ENCODE measurements at regions not wholly inside any gene's neighbourhood (a gene's known extent, or its start where the extent isn't known, plus 50 kb on each side); places are given as distances from the start of the nearest gene placed in this dataset.

GRCh38 chr7:51970961-51971665 lies 654.5 kb upstream of the COBL start:
- WGBS, result 76% methylated on average over 4 of the region's 4 CpGs
- H3K27ac ChIP-seq (ENCODE audit: low read depth in 1 of 2, low read length in 1 of 2), result no peak overlapping the region
- DNase-seq (ENCODE audit: low read depth in 6 of 9, low spot score in 9 of 9), result no peak

GRCh38 chr7:51968461-51968860 lies 651.9 kb upstream of the COBL start:
- Histone ChIP-seq H3K9me3 (ENCODE audit: control insufficient read depth in 2 of 2, insufficient read depth in 1 of 2, low read length in 1 of 2) (no peaks in the 10 kb centered on the region), H3K4me1 (ENCODE audit: control insufficient read depth in 2 of 2, insufficient read depth in 2 of 2, low read length in 2 of 2) (no peaks in the 10 kb centered on the region), H3K36me3 (ENCODE audit: control insufficient read depth in 2 of 2, insufficient read depth in 2 of 2, low read length in 1 of 2) (no peaks in the 10 kb centered on the region), H3K27ac (ENCODE audit: low read depth in 1 of 2, low read length in 1 of 2) (no peak overlapping the region), H3K27me3 (ENCODE audit: control insufficient read depth in 2 of 2, insufficient read depth in 1 of 2, low read length in 1 of 2) (no peaks in the 10 kb centered on the region), H3K4me3 (ENCODE audit: low read length in 2 of 2) (no peak overlapping the region)
- DNase-seq (ENCODE audit: low read depth in 6 of 9, low spot score in 9 of 9), result no peak
- WGBS, result 73% methylated on average over 2 of the region's 2 CpGs

More at GRCh38 chr7:51970961-51971665, 654.5 kb upstream of the COBL start:
- H3K4me1 ChIP-seq (ENCODE audit: control insufficient read depth in 2 of 2, insufficient read depth in 2 of 2, low read length in 2 of 2), result no peaks in the 10 kb centered on the region
- H3K9me3 ChIP-seq (ENCODE audit: control insufficient read depth in 2 of 2, insufficient read depth in 1 of 2, low read length in 1 of 2), result no peaks in the 10 kb centered on the region
- no peaks in the 10 kb centered on the region for H3K27me3 ChIP-seq (ENCODE audit: control insufficient read depth in 2 of 2, insufficient read depth in 1 of 2, low read length in 1 of 2)
- H3K4me3 ChIP-seq (ENCODE audit: low read length in 2 of 2), result no peak overlapping the region
- no peaks in the 10 kb centered on the region for H3K36me3 ChIP-seq (ENCODE audit: control insufficient read depth in 2 of 2, insufficient read depth in 2 of 2, low read length in 1 of 2)

GRCh38 chr7:51965454-51965853 lies 648.8 kb upstream of the COBL start:
- Histone ChIP-seq H3K4me1 (ENCODE audit: control insufficient read depth in 2 of 2, insufficient read depth in 2 of 2, low read length in 2 of 2) (no peaks in the 10 kb centered on the region), H3K9me3 (ENCODE audit: control insufficient read depth in 2 of 2, insufficient read depth in 1 of 2, low read length in 1 of 2) (no peaks in the 10 kb centered on the region), H3K36me3 (ENCODE audit: control insufficient read depth in 2 of 2, insufficient read depth in 2 of 2, low read length in 1 of 2) (no peaks in the 10 kb centered on the region), H3K4me3 (ENCODE audit: low read length in 2 of 2) (no peak overlapping the region), H3K27ac (ENCODE audit: low read depth in 1 of 2, low read length in 1 of 2) (no peak overlapping the region), H3K27me3 (ENCODE audit: control insufficient read depth in 2 of 2, insufficient read depth in 1 of 2, low read length in 1 of 2) (no peaks in the 10 kb centered on the region)
- no peak for DNase-seq (ENCODE audit: low read depth in 6 of 9, low spot score in 9 of 9)
- 27% methylated on average over 5 of the region's 5 CpGs for WGBS

GRCh38 chr7:51961804-51962203 lies 645.2 kb upstream of the COBL start:
- DNase-seq (ENCODE audit: low read depth in 6 of 9, low spot score in 9 of 9), result no peak
- Histone ChIP-seq H3K36me3 (ENCODE audit: control insufficient read depth in 2 of 2, insufficient read depth in 2 of 2, low read length in 1 of 2) (no peaks in the 10 kb centered on the region), H3K9me3 (ENCODE audit: control insufficient read depth in 2 of 2, insufficient read depth in 1 of 2, low read length in 1 of 2) (peaks cover 0 to 3% of the 10 kb centered on the region in 2 donors), H3K27me3 (ENCODE audit: control insufficient read depth in 2 of 2, insufficient read depth in 1 of 2, low read length in 1 of 2) (no peaks in the 10 kb centered on the region), H3K4me3 (ENCODE audit: low read length in 2 of 2) (no peak overlapping the region), H3K27ac (ENCODE audit: low read depth in 1 of 2, low read length in 1 of 2) (no peak overlapping the region), H3K4me1 (ENCODE audit: control insufficient read depth in 2 of 2, insufficient read depth in 2 of 2, low read length in 2 of 2) (no peaks in the 10 kb centered on the region)
- WGBS, result 98% methylated on average over 2 of the region's 2 CpGs

GRCh38 chr7:51950813-51951212 lies 634.2 kb upstream of the COBL start:
- H3K36me3 ChIP-seq (ENCODE audit: control insufficient read depth in 2 of 2, insufficient read depth in 2 of 2, low read length in 1 of 2), result no peaks in the 10 kb centered on the region
- no peak overlapping the region for H3K4me3 ChIP-seq (ENCODE audit: low read length in 2 of 2)
- H3K27me3 ChIP-seq (ENCODE audit: control insufficient read depth in 2 of 2, insufficient read depth in 1 of 2, low read length in 1 of 2), result no peaks in the 10 kb centered on the region
- H3K4me1 ChIP-seq (ENCODE audit: control insufficient read depth in 2 of 2, insufficient read depth in 2 of 2, low read length in 2 of 2), result no peaks in the 10 kb centered on the region
- no peak overlapping the region for H3K27ac ChIP-seq (ENCODE audit: low read depth in 1 of 2, low read length in 1 of 2)
- DNase-seq (ENCODE audit: low read depth in 6 of 9, low spot score in 9 of 9), result no peak
- WGBS, result 65% methylated on average over 3 of the region's 3 CpGs
- H3K9me3 ChIP-seq (ENCODE audit: control insufficient read depth in 2 of 2, insufficient read depth in 1 of 2, low read length in 1 of 2), result no peaks in the 10 kb centered on the region

- Histone ChIP-seq H3K4me1 (ENCODE audit: control insufficient read depth in 2 of 2, insufficient read depth in 2 of 2, low read length in 2 of 2) (no peaks in the 10 kb centered on the region), H3K4me3 (ENCODE audit: low read length in 2 of 2) (no peak overlapping the region), H3K36me3 (ENCODE audit: control insufficient read depth in 2 of 2, insufficient read depth in 2 of 2, low read length in 1 of 2) (no peaks in the 10 kb centered on the region), H3K9me3 (ENCODE audit: control insufficient read depth in 2 of 2, insufficient read depth in 1 of 2, low read length in 1 of 2) (no peaks in the 10 kb centered on the region), H3K27ac (ENCODE audit: low read depth in 1 of 2, low read length in 1 of 2) (no peak overlapping the region), H3K27me3 (ENCODE audit: control insufficient read depth in 2 of 2, insufficient read depth in 1 of 2, low read length in 1 of 2) (no peaks in the 10 kb centered on the region)
- DNase-seq (ENCODE audit: low read depth in 6 of 9, low spot score in 9 of 9), result no peak
- WGBS, result 46% methylated on average over 9 of the region's 9 CpGs
Measured at GRCh38 chr7:51949726-51950644, 633.4 kb upstream of the COBL start.

GRCh38 chr7:51930834-51931233 lies 614.2 kb upstream of the COBL start:
- Histone ChIP-seq H3K27me3 (ENCODE audit: control insufficient read depth in 2 of 2, insufficient read depth in 1 of 2, low read length in 1 of 2) (no peaks in the 10 kb centered on the region), H3K36me3 (ENCODE audit: control insufficient read depth in 2 of 2, insufficient read depth in 2 of 2, low read length in 1 of 2) (no peaks in the 10 kb centered on the region), H3K9me3 (ENCODE audit: control insufficient read depth in 2 of 2, insufficient read depth in 1 of 2, low read length in 1 of 2) (no peaks in the 10 kb centered on the region), H3K4me3 (ENCODE audit: low read length in 2 of 2) (no peak overlapping the region), H3K4me1 (ENCODE audit: control insufficient read depth in 2 of 2, insufficient read depth in 2 of 2, low read length in 2 of 2) (no peaks in the 10 kb centered on the region), H3K27ac (ENCODE audit: low read depth in 1 of 2, low read length in 1 of 2) (no peak overlapping the region)
- WGBS, result 67% methylated on average over 2 of the region's 2 CpGs
- DNase-seq (ENCODE audit: low read depth in 6 of 9, low spot score in 9 of 9), result no peak

- no peaks in the 10 kb centered on the region for H3K36me3 ChIP-seq (ENCODE audit: control insufficient read depth in 2 of 2, insufficient read depth in 2 of 2, low read length in 1 of 2)
- 50% methylated on average over 2 of the region's 2 CpGs for WGBS
- no peak overlapping the region for H3K4me3 ChIP-seq (ENCODE audit: low read length in 2 of 2)
Measured at GRCh38 chr7:51929818-51930217, 613.2 kb upstream of the COBL start.

GRCh38 chr7:51927738-51928137 lies 611.1 kb upstream of the COBL start:
- Histone ChIP-seq H3K27ac (ENCODE audit: low read depth in 1 of 2, low read length in 1 of 2) (no peak overlapping the region), H3K4me3 (ENCODE audit: low read length in 2 of 2) (no peak overlapping the region), H3K4me1 (ENCODE audit: control insufficient read depth in 2 of 2, insufficient read depth in 2 of 2, low read length in 2 of 2) (no peaks in the 10 kb centered on the region), H3K36me3 (ENCODE audit: control insufficient read depth in 2 of 2, insufficient read depth in 2 of 2, low read length in 1 of 2) (no peaks in the 10 kb centered on the region), H3K9me3 (ENCODE audit: control insufficient read depth in 2 of 2, insufficient read depth in 1 of 2, low read length in 1 of 2) (no peaks in the 10 kb centered on the region), H3K27me3 (ENCODE audit: control insufficient read depth in 2 of 2, insufficient read depth in 1 of 2, low read length in 1 of 2) (no peaks in the 10 kb centered on the region)
- WGBS, result 83% methylated on average over 6 of the region's 6 CpGs
- no peak for DNase-seq (ENCODE audit: low read depth in 6 of 9, low spot score in 9 of 9)

More at GRCh38 chr7:51929818-51930217, 613.2 kb upstream of the COBL start:
- Histone ChIP-seq H3K4me1 (ENCODE audit: control insufficient read depth in 2 of 2, insufficient read depth in 2 of 2, low read length in 2 of 2) (no peaks in the 10 kb centered on the region), H3K27ac (ENCODE audit: low read depth in 1 of 2, low read length in 1 of 2) (no peak overlapping the region), H3K27me3 (ENCODE audit: control insufficient read depth in 2 of 2, insufficient read depth in 1 of 2, low read length in 1 of 2) (no peaks in the 10 kb centered on the region), H3K9me3 (ENCODE audit: control insufficient read depth in 2 of 2, insufficient read depth in 1 of 2, low read length in 1 of 2) (no peaks in the 10 kb centered on the region)
- DNase-seq (ENCODE audit: low read depth in 6 of 9, low spot score in 9 of 9), result no peak

All from thymus (tissue), 11 donors.